ENCODE measurements at regions not wholly inside any gene's neighbourhood (a gene's known extent, or its start where the extent isn't known, plus 50 kb on each side); places are given as distances from the start of the nearest gene placed in this dataset.

DNA sequence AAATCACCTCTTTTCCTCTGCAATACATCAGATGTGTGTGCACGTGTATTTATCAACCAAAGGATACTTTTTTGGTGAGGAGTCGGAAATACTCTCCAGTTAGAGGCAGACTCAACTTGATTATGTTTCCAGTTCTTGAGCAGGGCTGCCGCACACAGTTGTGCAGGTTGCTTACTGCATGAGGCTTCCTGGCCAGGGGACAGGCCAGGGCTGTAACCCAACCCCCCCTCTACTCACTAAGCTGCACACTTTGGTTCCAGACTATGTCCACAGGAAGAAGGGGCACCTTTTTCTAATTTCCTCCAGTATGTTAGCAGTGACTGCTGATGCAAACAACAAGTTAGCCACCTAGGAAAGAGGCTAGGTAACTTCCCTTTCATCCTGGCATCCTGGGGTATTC, 476.9 kb upstream of the TBL1XR1 start:
- FAIRE-seq (no peak), DNase-seq (ENCODE audit: low read depth, low spot score) (no peak)
- H3K27ac ChIP-seq (ENCODE audit: insufficient read depth, low read depth, low read length): no peak overlapping the region
- TF ChIP-seq POLR2A (IDR thresholded peaks at IDR 0.05; ENCODE audit: low read depth, low read length): no peak
- TF ChIP-seq, protein P1, sequence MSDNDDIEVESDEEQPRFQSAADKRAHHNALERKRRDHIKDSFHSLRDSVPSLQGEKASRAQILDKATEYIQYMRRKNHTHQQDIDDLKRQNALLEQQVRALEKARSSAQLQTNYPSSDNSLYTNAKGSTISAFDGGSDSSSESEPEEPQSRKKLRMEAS (IDR thresholded peaks at IDR 0.05; ENCODE audit: insufficient read depth, insufficient read length): no peak
- no peak for TF ChIP-seq MYC (IDR thresholded peaks at IDR 0.05; ENCODE audit: low read depth, low read length)
- TF ChIP-seq, protein P2, sequence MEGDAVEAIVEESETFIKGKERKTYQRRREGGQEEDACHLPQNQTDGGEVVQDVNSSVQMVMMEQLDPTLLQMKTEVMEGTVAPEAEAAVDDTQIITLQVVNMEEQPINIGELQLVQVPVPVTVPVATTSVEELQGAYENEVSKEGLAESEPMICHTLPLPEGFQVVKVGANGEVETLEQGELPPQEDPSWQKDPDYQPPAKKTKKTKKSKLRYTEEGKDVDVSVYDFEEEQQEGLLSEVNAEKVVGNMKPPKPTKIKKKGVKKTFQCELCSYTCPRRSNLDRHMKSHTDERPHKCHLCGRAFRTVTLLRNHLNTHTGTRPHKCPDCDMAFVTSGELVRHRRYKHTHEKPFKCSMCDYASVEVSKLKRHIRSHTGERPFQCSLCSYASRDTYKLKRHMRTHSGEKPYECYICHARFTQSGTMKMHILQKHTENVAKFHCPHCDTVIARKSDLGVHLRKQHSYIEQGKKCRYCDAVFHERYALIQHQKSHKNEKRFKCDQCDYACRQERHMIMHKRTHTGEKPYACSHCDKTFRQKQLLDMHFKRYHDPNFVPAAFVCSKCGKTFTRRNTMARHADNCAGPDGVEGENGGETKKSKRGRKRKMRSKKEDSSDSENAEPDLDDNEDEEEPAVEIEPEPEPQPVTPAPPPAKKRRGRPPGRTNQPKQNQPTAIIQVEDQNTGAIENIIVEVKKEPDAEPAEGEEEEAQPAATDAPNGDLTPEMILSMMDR (IDR thresholded peaks at IDR 0.05; ENCODE audit: extremely low read depth in 1 of 2, insufficient read depth in 1 of 2, low read depth in 1 of 2, low read length in 2 of 2): no peak
- no peak for TF ChIP-seq GATA2 (IDR thresholded peaks at IDR 0.05; ENCODE audit: insufficient read depth, insufficient read length, low read depth, low read length)
- no peak for TF ChIP-seq EZH2 (IDR thresholded peaks at IDR 0.05; ENCODE audit: borderline replicate concordance, low read depth, low read length, severe bottlenecking)
- no peak for TF ChIP-seq POLR2AphosphoS5 (IDR thresholded peaks at IDR 0.05; ENCODE audit: insufficient read depth, low read depth, low read length)
- TF ChIP-seq JUN (IDR thresholded peaks at IDR 0.05; ENCODE audit: borderline replicate concordance, insufficient read depth, insufficient read length, low read depth): no peak
- TF ChIP-seq FOS (IDR thresholded peaks at IDR 0.05; ENCODE audit: borderline replicate concordance, insufficient read depth, low read length): no peak
- intact Hi-C loops (cut with micrococcal nuclease) (no loop called here), dilution Hi-C loops (cut with MboI; ENCODE audit: extremely low pct_ligation_motif_present, low sequenced_read_pairs) (no loop called here)
- no peak overlapping the region for H3K4me2 ChIP-seq (ENCODE audit: insufficient read depth, low read length)
- H3K4me1 ChIP-seq (ENCODE audit: control insufficient read depth, extremely low read depth, insufficient read depth, low read length): peaks cover 12% of the 10 kb centered on the region
- H3K27me3 ChIP-seq (ENCODE audit: control insufficient read depth in 2 of 2, insufficient read depth in 2 of 2, low read length in 2 of 2): no peaks in the 10 kb centered on the region
- no TSS peak for BruUV-seq (replicated peaks)
- no peak overlapping the region for H2AFZ ChIP-seq (ENCODE audit: low read depth, low read length)
- no peaks in the 10 kb centered on the region for H4K20me1 ChIP-seq (replicated peaks; ENCODE audit: control insufficient read depth, extremely low read depth, insufficient read depth, low read length)
- H3K79me2 ChIP-seq (ENCODE audit: control insufficient read depth, insufficient read depth, low read length): no peaks in the 10 kb centered on the region
- ChIA-PET POLR2A (no interaction called here), CTCF (interaction anchor here (1.2 kb wide), 2 partner anchors 38 to 103 kb away, joined by 3 read pairs; no protein-coding TSS in a partner anchor)
- H3K36me3 ChIP-seq (ENCODE audit: control insufficient read depth in 2 of 2, extremely low read depth in 1 of 2, insufficient read depth in 2 of 2, low read length in 2 of 2): no peaks in the 10 kb centered on the region
- no peak overlapping the region for H3K9ac ChIP-seq (replicated peaks; ENCODE audit: extremely low read depth, insufficient read depth, low read length)
- H3K4me3 ChIP-seq (replicated peaks in 1 of 3; ENCODE audit: insufficient read depth in 1 of 3, low read depth in 1 of 3, low read length in 3 of 3): no peak overlapping the region
- no peaks in the 10 kb centered on the region for H3K9me3 ChIP-seq (replicated peaks; ENCODE audit: control insufficient read depth, insufficient read depth, low read length)
- H3K9me1 ChIP-seq (replicated peaks; ENCODE audit: control insufficient read depth, extremely low read depth, insufficient read depth, low read length): no peaks in the 10 kb centered on the region
